ENCODE measurements at regions not wholly inside any gene's neighbourhood (a gene's known extent, or its start where the extent isn't known, plus 50 kb on each side); places are given as distances from the start of the nearest gene placed in this dataset.
"Not testable (repeated sequence)": the region's sequence is repeated elsewhere in the genome, so short reads cannot be mapped to it uniquely, and the experiment has no call there.

GRCh38 chr2:216746268-216746667 lies 50.9 kb upstream of the IGFBP5 start:
- intact Hi-C loops (cut with DNase I); DNase-seq: not testable (repeated sequence)

- DNase-seq: no peak
- intact Hi-C loops (cut with DNase I): no loop called here
These were observed 50.1 kb upstream of the IGFBP5 start for GRCh38 chr2:216745453-216745852.
